Naive thymus-derived CD4-positive, alpha-beta T cell (primary cell): ENCODE measurements at regions not wholly inside any gene's neighbourhood (a gene's known extent, or its start where the extent isn't known, plus 50 kb on each side); places are given as distances from the start of the nearest gene placed in this dataset.

Experiments used
- ATAC-seq: fragments of 150-1000 bp; cut with Tn5 transposase; 2 replicates; pipeline ENCODE4 v1.10.0; 2021; ENCODE audit warnings: mild to moderate bottlenecking, moderate library complexity
- CTCF ChIA-PET: fragments of 350-600 bp; sonication (Branson Sonifier 250); formaldehyde crosslinking; loops from one replicate; lab custom pipeline; 2021; ENCODE audit warnings: antibody characterized with exemption; lab: Charles Lee
- POLR2A ChIA-PET: fragments of 350-600 bp; sonication (Branson Sonifier 250); formaldehyde crosslinking; loops from one replicate; lab custom pipeline; 2021; ENCODE audit warnings: antibody characterized with exemption, inconsistent platforms; lab: Charles Lee
- DNase-seq, 9 donors: peaks; one replicate each; pipeline versions ENCODE4 v3.0.0 to v3.0.0-alpha.2; 2020 to 2022; ENCODE audit warnings: mixed read lengths in 1 of 9
- H3K27ac ChIP-seq: one replicate; pipeline ENCODE4 v1.7.0; 2013; ENCODE audit warnings: mild to moderate bottlenecking, low read depth, low read length, moderate library complexity
- H3K27me3 ChIP-seq, 2 donors: one replicate each; pipeline ENCODE4 v1.7.0; 2013; ENCODE audit warnings: low read length in 2 of 2, mild to moderate bottlenecking in 2 of 2, moderate library complexity in 2 of 2; ENCODE audit not compliant: control insufficient read depth in 2 of 2, insufficient read depth in 2 of 2
- H3K36me3 ChIP-seq, 3 experiments: 1 replicate in 2 of 3; 2 replicates in 1 of 3; pipeline ENCODE4 v1.7.0; 2013; ENCODE audit warnings: low read length in 3 of 3, mild to moderate bottlenecking in 3 of 3, moderate library complexity in 1 of 3; ENCODE audit not compliant: insufficient read depth in 3 of 3, control insufficient read depth in 2 of 3
- H3K4me1 ChIP-seq, 2 donors: one replicate each; pipeline ENCODE4 v1.7.0; 2013; ENCODE audit warnings: low read length in 2 of 2, mild to moderate bottlenecking in 2 of 2, moderate library complexity in 1 of 2; ENCODE audit not compliant: control insufficient read depth in 2 of 2, insufficient read depth in 2 of 2
- H3K4me3 ChIP-seq: 2 replicates; pipeline ENCODE4 v1.7.0; 2013; ENCODE audit warnings: mild to moderate bottlenecking, low read length
- H3K9me3 ChIP-seq, 3 experiments: 1 replicate in 2 of 3; 2 replicates in 1 of 3; pipeline ENCODE4 v1.7.0; 2013; ENCODE audit warnings: low read length in 3 of 3; ENCODE audit not compliant: control insufficient read depth in 2 of 3
- H3K27ac Mint-ChIP-seq, 9 donors: one replicate each; pipeline ENCODE4 v1.8.0; 2020 to 2022; ENCODE audit warnings: mixed read lengths in 9 of 9, mild to moderate bottlenecking in 8 of 9, moderate library complexity in 5 of 9, inconsistent platforms in 2 of 9
- H3K27me3 Mint-ChIP-seq, 5 donors: one replicate each; pipeline ENCODE4 v1.8.0; 2021 to 2022; ENCODE audit warnings: mixed read lengths in 5 of 5, mild to moderate bottlenecking in 1 of 5
- H3K36me3 Mint-ChIP-seq, 5 donors: one replicate each; pipeline ENCODE4 v1.8.0; 2020 to 2022; ENCODE audit warnings: mixed read lengths in 5 of 5, mild to moderate bottlenecking in 3 of 5, inconsistent platforms in 1 of 5
- H3K4me1 Mint-ChIP-seq, 7 donors: one replicate each; pipeline ENCODE4 v1.8.0; 2020 to 2022; ENCODE audit warnings: mixed read lengths in 7 of 7, mild to moderate bottlenecking in 3 of 7, inconsistent platforms in 1 of 7
- H3K4me3 Mint-ChIP-seq, 10 donors: one replicate each; pipeline ENCODE4 v1.8.0; 2020 to 2022; ENCODE audit warnings: mild to moderate bottlenecking in 10 of 10, mixed read lengths in 10 of 10, moderate library complexity in 6 of 10, inconsistent platforms in 2 of 10
- H3K9me3 Mint-ChIP-seq, 11 donors: one replicate each; pipeline ENCODE4 v1.8.0; 2020 to 2022; ENCODE audit warnings: mixed read lengths in 11 of 11, mild to moderate bottlenecking in 4 of 11, inconsistent platforms in 1 of 11, moderate library complexity in 1 of 11
- intact Hi-C, 2 donors: fragments of 100-400 bp; cut with micrococcal nuclease; formaldehyde crosslinking; loops; one replicate each; pipeline ENCODE4 v1.15.1; 2023

DNA sequence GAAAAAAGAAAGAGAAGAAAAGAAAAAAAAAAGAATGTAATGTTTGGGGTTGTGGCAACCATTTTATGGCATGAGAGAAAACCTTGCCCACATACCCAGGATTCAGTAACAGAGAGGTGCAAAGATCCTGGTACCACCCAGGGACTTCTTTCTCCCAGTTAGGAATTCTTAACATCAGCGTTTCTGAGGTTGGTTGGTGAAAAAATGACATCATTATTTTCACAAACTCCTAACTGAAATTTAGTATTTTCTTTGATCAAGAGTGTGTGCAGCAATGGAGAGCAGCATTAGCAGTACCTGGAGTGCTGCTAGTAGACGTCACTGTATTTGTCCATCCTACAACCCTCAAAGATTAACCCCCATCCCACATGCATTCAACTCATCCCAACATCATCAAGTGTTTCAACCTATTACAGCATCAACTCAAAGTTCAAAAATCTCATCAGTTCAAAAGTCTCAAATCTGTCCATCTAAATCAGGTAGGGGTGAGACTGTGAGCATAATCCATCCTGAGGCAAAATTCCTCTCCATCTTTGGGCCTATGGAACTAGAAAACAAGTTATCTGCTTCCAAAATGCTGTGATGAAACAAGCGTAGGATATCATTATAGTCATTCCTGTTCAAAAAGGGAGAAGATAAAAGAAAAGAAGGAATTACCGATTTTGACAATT, 60.1 kb upstream of the MSX2 start:
- no peaks in the 10 kb centered on the region for H3K27me3 ChIP-seq
- peaks cover 0 to 4% (median 0%) of the 10 kb centered on the region in 5 donors for H3K36me3 Mint-ChIP-seq
- H3K27me3 Mint-ChIP-seq, result peaks cover 0 to 16% (median 9%) of the 10 kb centered on the region in 5 donors
- no peak overlapping the region for H3K27ac Mint-ChIP-seq
- ChIA-PET POLR2A (no interaction called here), CTCF (no interaction called here)
- ATAC-seq, result no peak
- peaks cover 3 to 33% (median 12%) of the 10 kb centered on the region in 11 donors for H3K9me3 Mint-ChIP-seq
- H3K4me3 ChIP-seq, result no peak overlapping the region
- no peak overlapping the region for H3K27ac ChIP-seq
- no peaks in the 10 kb centered on the region for H3K4me1 Mint-ChIP-seq
- no peak overlapping the region for H3K4me3 Mint-ChIP-seq
- no peaks in the 10 kb centered on the region for H3K9me3 ChIP-seq
- intact Hi-C loops, result no loop called here
- H3K4me1 ChIP-seq, result no peaks in the 10 kb centered on the region
- H3K36me3 ChIP-seq, result no peaks in the 10 kb centered on the region
- no peak for DNase-seq

DNA sequence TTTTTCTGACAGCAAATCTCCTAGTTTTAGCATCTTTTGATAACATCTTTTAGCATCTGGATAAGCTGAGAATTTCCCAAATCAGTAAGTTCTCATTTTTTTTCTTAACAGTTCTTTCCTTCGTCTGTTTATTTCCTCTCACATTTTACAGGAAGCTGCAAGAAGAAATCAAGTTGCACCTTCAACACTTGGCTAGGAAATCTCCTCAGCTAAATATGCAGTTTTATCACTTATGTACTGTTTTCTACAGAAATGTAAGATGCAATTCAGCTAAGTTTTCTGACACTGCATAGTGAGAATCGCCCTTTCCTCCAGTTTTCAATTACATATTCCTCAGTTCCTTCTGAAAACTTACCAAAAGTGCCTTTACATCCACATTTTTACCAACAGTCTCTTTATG, 59.0 kb upstream of the MSX2 start:
- no peaks in the 10 kb centered on the region for H3K9me3 ChIP-seq
- H3K27ac Mint-ChIP-seq, result no peak overlapping the region
- ChIA-PET POLR2A (no interaction called here), CTCF (no interaction called here)
- H3K27me3 ChIP-seq, result no peaks in the 10 kb centered on the region
- H3K27me3 Mint-ChIP-seq, result peaks cover 0 to 16% (median 9%) of the 10 kb centered on the region in 5 donors
- no peaks in the 10 kb centered on the region for H3K4me1 Mint-ChIP-seq
- ATAC-seq (no peak), DNase-seq (no peak)
- no peak overlapping the region for H3K27ac ChIP-seq
- H3K4me3 ChIP-seq, result no peak overlapping the region
- H3K4me3 Mint-ChIP-seq, result no peak overlapping the region
- H3K36me3 ChIP-seq, result no peaks in the 10 kb centered on the region
- peaks cover 0 to 4% (median 0%) of the 10 kb centered on the region in 5 donors for H3K36me3 Mint-ChIP-seq
- H3K4me1 ChIP-seq, result no peaks in the 10 kb centered on the region
- intact Hi-C loops, result no loop called here
- H3K9me3 Mint-ChIP-seq, result peaks cover 3 to 33% (median 12%) of the 10 kb centered on the region in 11 donors

DNA sequence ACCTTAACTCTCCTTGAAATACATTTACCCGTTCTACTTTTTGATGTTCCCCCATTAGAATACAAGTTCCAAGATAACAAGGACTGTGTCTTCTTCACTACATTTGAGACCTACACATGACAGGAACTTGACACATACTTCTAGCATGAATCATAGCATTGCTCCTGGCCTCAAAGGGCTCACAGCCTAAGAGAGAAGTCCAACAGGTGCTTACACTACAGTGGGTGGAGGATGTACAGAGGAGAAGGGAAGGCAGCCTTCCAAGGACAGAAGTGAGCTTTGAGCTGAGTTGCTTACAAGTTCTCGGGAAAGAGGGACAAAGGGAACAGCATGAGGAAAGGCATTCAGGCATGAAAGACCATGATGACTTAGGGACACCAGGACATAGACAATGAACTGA, 56.9 kb upstream of the MSX2 start:
- Histone ChIP-seq H3K27me3 (no peaks in the 10 kb centered on the region), H3K4me3 (no peak overlapping the region), H3K4me1 (no peaks in the 10 kb centered on the region), H3K27ac (no peak overlapping the region), H3K36me3 (no peaks in the 10 kb centered on the region), H3K9me3 (no peaks in the 10 kb centered on the region)
- DNase-seq, result no peak
- no peak for ATAC-seq
- Mint-ChIP-seq H3K27ac (no peak overlapping the region), H3K4me1 (no peaks in the 10 kb centered on the region), H3K36me3 (peaks cover 0 to 4% (median 0%) of the 10 kb centered on the region in 5 donors), H3K27me3 (peaks cover 0 to 19% (median 11%) of the 10 kb centered on the region in 5 donors), H3K4me3 (no peak overlapping the region), H3K9me3 (peaks cover 3 to 33% (median 11%) of the 10 kb centered on the region in 11 donors)
- POLR2A ChIA-PET, result no interaction called here
- CTCF ChIA-PET, result no interaction called here
- intact Hi-C loops, result no loop called here

DNA sequence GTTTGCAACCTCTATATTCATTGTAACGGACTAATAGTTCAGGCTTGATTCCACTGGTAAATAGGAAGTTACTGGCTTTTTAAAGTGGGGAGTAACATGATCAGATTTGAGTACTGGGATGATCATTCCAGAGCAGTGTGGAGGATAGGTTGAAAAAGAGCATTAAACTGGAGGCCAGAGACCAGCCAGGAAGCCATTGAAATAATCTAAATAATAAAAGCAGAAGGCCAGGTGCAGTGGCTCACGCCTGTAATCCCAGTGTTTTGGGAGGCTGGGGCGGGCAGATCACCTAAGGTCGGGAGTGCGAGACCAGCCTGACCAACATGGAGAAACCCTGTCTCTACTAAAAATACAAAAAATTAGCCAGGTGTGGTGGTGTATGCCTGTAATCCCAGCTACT, 56.0 kb upstream of the MSX2 start:
- Mint-ChIP-seq H3K27me3 (peaks cover 0 to 19% (median 11%) of the 10 kb centered on the region in 5 donors), H3K4me1 (no peaks in the 10 kb centered on the region), H3K4me3 (no peak overlapping the region), H3K27ac (no peak overlapping the region), H3K36me3 (peaks cover 0 to 4% (median 0%) of the 10 kb centered on the region in 5 donors), H3K9me3 (peaks cover 3 to 30% (median 11%) of the 10 kb centered on the region in 11 donors)
- POLR2A ChIA-PET, result no interaction called here
- intact Hi-C loops, result no loop called here
- Histone ChIP-seq H3K27me3 (no peaks in the 10 kb centered on the region), H3K4me1 (no peaks in the 10 kb centered on the region), H3K9me3 (no peaks in the 10 kb centered on the region), H3K36me3 (no peaks in the 10 kb centered on the region), H3K27ac (no peak overlapping the region), H3K4me3 (no peak overlapping the region)
- DNase-seq, result no peak
- CTCF ChIA-PET, result no interaction called here
- no peak for ATAC-seq
